ENCODE measurements at regions not wholly inside any gene's neighbourhood (a gene's known extent, or its start where the extent isn't known, plus 50 kb on each side); places are given as distances from the start of the nearest gene placed in this dataset.

DNA sequence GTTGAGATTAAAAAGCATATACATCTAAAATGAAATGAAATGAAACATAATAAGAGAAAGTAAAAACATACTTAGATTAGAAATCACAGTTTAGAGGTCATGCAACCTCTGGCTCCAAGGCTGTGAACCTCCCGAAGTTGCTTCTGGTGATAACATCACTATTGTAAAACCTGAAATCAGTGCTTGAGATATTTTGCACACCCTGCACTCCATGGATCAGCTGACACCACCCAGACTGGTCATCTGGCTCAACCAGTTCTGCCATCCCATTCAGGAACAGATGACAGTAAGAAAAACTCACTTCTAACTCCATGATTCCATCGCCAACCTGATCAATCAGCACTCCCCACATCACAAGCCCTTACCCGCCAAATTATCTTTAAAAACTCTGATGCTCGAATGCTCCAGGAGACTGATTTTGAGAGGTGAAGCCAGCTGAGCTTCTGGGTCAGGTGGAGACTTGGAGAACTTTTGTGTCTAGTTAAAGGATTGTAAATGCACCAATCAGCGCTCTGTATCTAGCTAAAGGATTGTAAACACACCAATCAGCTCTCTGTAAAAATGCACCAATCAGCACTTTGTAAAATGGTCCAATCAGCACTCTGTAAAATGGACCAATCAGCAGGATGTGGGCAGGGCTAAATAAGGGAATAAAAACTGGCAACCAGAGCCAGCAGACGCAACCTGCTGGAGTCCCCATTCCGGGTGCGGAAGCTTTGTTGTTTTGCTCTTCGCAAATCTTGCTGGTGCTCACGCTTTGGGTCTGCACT lies 162.6 kb upstream of the MAGI2 start:
- no peaks in the 10 kb centered on the region for H3K4me1 ChIP-seq
- no peak for TF ChIP-seq POLR2A (IDR thresholded peaks at IDR 0.05)
- TF ChIP-seq, protein P1, sequence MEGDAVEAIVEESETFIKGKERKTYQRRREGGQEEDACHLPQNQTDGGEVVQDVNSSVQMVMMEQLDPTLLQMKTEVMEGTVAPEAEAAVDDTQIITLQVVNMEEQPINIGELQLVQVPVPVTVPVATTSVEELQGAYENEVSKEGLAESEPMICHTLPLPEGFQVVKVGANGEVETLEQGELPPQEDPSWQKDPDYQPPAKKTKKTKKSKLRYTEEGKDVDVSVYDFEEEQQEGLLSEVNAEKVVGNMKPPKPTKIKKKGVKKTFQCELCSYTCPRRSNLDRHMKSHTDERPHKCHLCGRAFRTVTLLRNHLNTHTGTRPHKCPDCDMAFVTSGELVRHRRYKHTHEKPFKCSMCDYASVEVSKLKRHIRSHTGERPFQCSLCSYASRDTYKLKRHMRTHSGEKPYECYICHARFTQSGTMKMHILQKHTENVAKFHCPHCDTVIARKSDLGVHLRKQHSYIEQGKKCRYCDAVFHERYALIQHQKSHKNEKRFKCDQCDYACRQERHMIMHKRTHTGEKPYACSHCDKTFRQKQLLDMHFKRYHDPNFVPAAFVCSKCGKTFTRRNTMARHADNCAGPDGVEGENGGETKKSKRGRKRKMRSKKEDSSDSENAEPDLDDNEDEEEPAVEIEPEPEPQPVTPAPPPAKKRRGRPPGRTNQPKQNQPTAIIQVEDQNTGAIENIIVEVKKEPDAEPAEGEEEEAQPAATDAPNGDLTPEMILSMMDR (IDR thresholded peaks at IDR 0.05), result no peak
- H3K4me3 ChIP-seq, result no peak overlapping the region
- no peaks in the 10 kb centered on the region for H3K27me3 ChIP-seq
- no peak for DNase-seq
- H3K27ac ChIP-seq, result no peak overlapping the region
- H3K9me3 ChIP-seq, result no peaks in the 10 kb centered on the region
- no peaks in the 10 kb centered on the region for H3K36me3 ChIP-seq
- WGBS, 2 donors, result 84% methylated on average over 10 of the region's 10 CpGs
- intact Hi-C loops (cut with DNase I), result no loop called here

DNA sequence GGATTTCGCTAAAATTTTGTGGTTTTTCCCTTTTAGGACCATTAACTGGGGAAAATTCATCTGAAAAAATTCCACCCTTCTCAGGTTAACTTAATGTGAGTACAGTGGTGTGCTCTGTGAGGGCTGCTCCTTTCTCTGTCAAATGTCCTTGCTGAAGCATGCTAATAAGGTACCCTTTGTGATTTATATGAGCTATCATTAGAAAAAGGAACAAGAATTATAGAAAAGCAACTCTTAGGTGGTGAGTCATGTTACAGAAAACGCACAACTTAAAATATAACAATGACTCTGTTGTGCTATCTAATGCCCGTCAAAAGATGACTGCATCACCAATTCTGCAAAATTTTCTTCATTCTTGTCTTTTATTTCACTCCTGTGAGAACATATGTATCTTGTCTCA lies 162.0 kb upstream of the MAGI2 start:
- H3K9me3 ChIP-seq, result no peaks in the 10 kb centered on the region
- DNase-seq, result no peak
- TF ChIP-seq, protein P1 (IDR thresholded peaks at IDR 0.05), result no peak
- TF ChIP-seq POLR2A (IDR thresholded peaks at IDR 0.05), result no peak
- intact Hi-C loops (cut with DNase I), result no loop called here
- H3K27ac ChIP-seq, result no peak overlapping the region
- H3K4me1 ChIP-seq, result no peaks in the 10 kb centered on the region
- H3K27me3 ChIP-seq, result no peaks in the 10 kb centered on the region
- no peak overlapping the region for H3K4me3 ChIP-seq
- WGBS, 2 donors, result 52 to 58% methylated on average over 3 of the region's 3 CpGs
- no peaks in the 10 kb centered on the region for H3K36me3 ChIP-seq

DNA sequence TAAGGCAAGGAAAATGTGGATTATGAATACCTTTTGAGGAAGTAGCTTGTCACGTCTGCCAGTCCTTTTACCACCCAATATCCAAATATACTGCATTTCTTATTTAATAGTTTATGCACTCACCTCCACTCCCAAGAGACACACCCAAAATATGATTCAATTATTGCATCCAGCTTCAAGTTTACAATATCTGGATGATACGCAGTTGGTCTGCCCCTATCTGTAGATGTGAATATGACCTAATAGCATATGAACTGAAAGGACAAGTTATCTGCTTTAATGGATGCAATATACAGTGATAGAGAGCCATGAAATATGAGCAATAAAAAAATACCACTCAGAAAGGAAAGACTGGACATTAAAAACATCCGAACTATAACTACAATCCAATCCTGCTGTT lies 159.4 kb upstream of the MAGI2 start:
- TF ChIP-seq, protein P1 (IDR thresholded peaks at IDR 0.05), result no peak
- no peak for TF ChIP-seq POLR2A (IDR thresholded peaks at IDR 0.05)
- Histone ChIP-seq H3K27ac (no peak overlapping the region), H3K4me1 (no peaks in the 10 kb centered on the region), H3K4me3 (no peak overlapping the region), H3K27me3 (no peaks in the 10 kb centered on the region), H3K9me3 (no peaks in the 10 kb centered on the region), H3K36me3 (no peaks in the 10 kb centered on the region)
- intact Hi-C loops (cut with DNase I), result no loop called here
- WGBS, 2 donors, result 76 to 84% methylated on average over 3 of the region's 3 CpGs
- no peak for DNase-seq

DNA sequence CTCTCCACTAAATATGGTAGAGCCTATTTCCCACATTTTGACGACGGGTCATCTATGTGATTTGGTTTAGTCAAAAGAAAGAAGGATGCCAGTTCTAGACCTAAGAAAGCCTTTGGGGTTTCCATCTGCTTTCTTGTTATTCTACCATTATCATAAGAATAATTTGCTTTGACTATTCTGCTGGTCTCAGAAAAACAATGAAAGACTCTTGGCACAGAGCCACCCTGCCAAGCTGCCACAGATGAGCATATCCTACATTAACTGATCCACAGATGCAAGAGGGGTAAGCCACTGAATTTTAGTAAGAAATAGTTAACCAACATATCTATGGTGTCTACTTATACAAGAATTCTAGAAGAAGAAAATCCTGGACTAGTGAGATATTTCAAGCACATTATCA lies 158.6 kb upstream of the MAGI2 start:
- no peak for DNase-seq
- Histone ChIP-seq H3K27me3 (no peaks in the 10 kb centered on the region), H3K36me3 (no peaks in the 10 kb centered on the region), H3K4me3 (no peak overlapping the region), H3K9me3 (no peaks in the 10 kb centered on the region), H3K27ac (no peak overlapping the region), H3K4me1 (no peaks in the 10 kb centered on the region)
- intact Hi-C loops (cut with DNase I), result no loop called here
- WGBS, 2 donors, result 91 to 93% methylated on average over 2 of the region's 2 CpGs
- TF ChIP-seq POLR2A (IDR thresholded peaks at IDR 0.05), result no peak
- TF ChIP-seq, protein P1 (IDR thresholded peaks at IDR 0.05), result no peak

DNA sequence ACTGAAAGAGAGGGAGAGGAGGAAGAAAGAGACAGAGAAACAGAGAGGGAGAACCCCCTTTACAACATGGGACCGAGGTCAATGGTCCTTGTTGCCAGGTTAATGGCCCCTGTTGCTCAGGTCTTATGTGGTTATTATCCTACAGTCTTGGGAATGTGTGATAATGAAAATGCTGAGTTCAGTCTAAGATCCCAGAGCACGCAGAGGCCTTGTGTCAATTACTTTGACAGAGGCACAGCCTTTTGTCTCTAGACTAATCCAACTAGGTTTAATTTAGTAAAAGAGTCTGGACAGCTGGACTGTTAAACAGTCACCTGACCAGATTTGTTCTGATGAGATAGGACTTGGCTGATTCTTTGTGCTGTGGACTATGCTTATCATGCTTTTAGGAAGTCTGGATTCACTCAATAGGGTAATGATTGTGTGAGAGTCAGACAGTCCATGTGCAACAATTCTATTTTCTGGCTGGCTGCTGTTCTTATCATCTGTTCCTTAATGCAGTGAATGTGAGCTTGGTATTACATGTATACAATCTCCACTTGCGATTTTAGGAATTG lies 157.4 kb upstream of the MAGI2 start:
- no peak for TF ChIP-seq POLR2A (IDR thresholded peaks at IDR 0.05)
- TF ChIP-seq, protein P1 (IDR thresholded peaks at IDR 0.05), result no peak
- DNase-seq, result no peak
- H3K27me3 ChIP-seq, result no peaks in the 10 kb centered on the region
- intact Hi-C loops (cut with DNase I), result no loop called here
- H3K4me3 ChIP-seq, result no peak overlapping the region
- H3K4me1 ChIP-seq, result no peaks in the 10 kb centered on the region
- H3K36me3 ChIP-seq, result no peaks in the 10 kb centered on the region
- WGBS, 2 donors, result 58 to 76% methylated on average over 3 of the region's 3 CpGs
- no peak overlapping the region for H3K27ac ChIP-seq
- no peaks in the 10 kb centered on the region for H3K9me3 ChIP-seq
